Adrenal gland (tissue), 5 donors: ENCODE measurements at regions not wholly inside any gene's neighbourhood (a gene's known extent, or its start where the extent isn't known, plus 50 kb on each side); places are given as distances from the start of the nearest gene placed in this dataset.

Experiments
- POLR2A ChIP-seq, 2 donors: fragments of 450-650 bp; IDR thresholded peaks; one replicate each; pipeline ENCODE4 v1.6.1; 2017; ENCODE audit warnings: antibody characterized with exemption in 2 of 2, mild to moderate bottlenecking in 2 of 2, moderate library complexity in 1 of 2
- TF ChIP-seq, protein P1 (sequence below), 6 experiments: fragments of 450-650 bp in 4 of 6; fragments of 200-600 bp in 2 of 6; sonication (generic) in 1 of 6; IDR thresholded peaks; 1 replicate in 5 of 6; 2 replicates in 1 of 6; pipeline versions ENCODE4 v1.5.1 to v1.8.0; 2016 to 2021; ENCODE audit warnings: antibody characterized with exemption in 6 of 6, mild to moderate bottlenecking in 2 of 6, moderate library complexity in 1 of 6
- donor health status: DM: no; HTN: no; CAD: no.

DNA sequence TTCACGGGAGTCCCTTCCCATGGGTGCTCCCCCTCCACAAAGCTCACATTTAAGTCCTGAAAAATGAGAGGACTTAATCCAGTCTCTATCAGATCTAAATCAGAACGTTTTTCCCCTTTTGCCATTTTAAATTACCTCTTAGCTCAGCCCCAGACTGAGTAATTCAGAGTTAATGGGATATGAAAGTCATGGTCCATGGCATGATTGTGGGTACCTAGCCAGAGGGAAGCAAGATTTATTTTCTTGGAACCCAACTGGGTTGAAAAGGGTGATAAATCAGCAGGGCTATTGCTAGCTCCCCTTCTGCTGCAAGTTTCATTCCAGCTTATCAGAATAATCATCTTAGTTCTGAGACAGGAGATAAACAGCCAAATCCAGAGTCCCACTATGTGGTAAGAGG lies 320.2 kb upstream of the CHD6 start:
- TF ChIP-seq, protein P1, sequence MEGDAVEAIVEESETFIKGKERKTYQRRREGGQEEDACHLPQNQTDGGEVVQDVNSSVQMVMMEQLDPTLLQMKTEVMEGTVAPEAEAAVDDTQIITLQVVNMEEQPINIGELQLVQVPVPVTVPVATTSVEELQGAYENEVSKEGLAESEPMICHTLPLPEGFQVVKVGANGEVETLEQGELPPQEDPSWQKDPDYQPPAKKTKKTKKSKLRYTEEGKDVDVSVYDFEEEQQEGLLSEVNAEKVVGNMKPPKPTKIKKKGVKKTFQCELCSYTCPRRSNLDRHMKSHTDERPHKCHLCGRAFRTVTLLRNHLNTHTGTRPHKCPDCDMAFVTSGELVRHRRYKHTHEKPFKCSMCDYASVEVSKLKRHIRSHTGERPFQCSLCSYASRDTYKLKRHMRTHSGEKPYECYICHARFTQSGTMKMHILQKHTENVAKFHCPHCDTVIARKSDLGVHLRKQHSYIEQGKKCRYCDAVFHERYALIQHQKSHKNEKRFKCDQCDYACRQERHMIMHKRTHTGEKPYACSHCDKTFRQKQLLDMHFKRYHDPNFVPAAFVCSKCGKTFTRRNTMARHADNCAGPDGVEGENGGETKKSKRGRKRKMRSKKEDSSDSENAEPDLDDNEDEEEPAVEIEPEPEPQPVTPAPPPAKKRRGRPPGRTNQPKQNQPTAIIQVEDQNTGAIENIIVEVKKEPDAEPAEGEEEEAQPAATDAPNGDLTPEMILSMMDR (IDR thresholded peaks at IDR 0.05) = no peak
- TF ChIP-seq POLR2A (IDR thresholded peaks at IDR 0.05) = no peak
